HG03439 (cell line): ENCODE measurements at regions not wholly inside any gene's neighbourhood (a gene's known extent, or its start where the extent isn't known, plus 50 kb on each side); places are given as distances from the start of the nearest gene placed in this dataset.

ENCODE experiments used
- ATAC-seq: cut with Tn5 transposase; IDR thresholded peaks from one replicate; pipeline ENCODE4 v1.9.1; 2021; ENCODE audit warnings: mild to moderate bottlenecking, moderate library complexity; ENCODE audit not compliant: unreplicated experiment

- ATAC-seq = no peak
These were observed 104.9 kb downstream of the MTNR1B start for GRCh38 chr11:93074352-93074751.

GRCh38 chr11:93075782-93076181, 106.3 kb downstream of the MTNR1B start:
- no peak for ATAC-seq

GRCh38 chr11:93080146-93080759, 110.8 kb downstream of the MTNR1B start:
- no peak for ATAC-seq

- ATAC-seq = no peak
These were observed 112.2 kb downstream of the MTNR1B start for GRCh38 chr11:93081694-93082093.

- ATAC-seq = no peak
These were observed 113.4 kb downstream of the MTNR1B start for GRCh38 chr11:93082900-93083299.

- ATAC-seq = no peak
These were observed 112.9 kb downstream of the SLC36A4 start for GRCh38 chr11:93084727-93085505.

GRCh38 chr11:93089474-93090102, 108.2 kb downstream of the SLC36A4 start:
- no peak for ATAC-seq
